RWPE2 (cell line): ENCODE measurements at regions not wholly inside any gene's neighbourhood (a gene's known extent, or its start where the extent isn't known, plus 50 kb on each side); places are given as distances from the start of the nearest gene placed in this dataset.

ENCODE experiments used
- ATAC-seq: fragments of 200-7000 bp; cut with Tn5 transposase; 3 replicates; pipeline ENCODE4 v1.9.1; 2021; ENCODE audit warnings: low read depth
- DNase-seq: peaks from one replicate; pipeline ENCODE4 v3.0.0-alpha.2; 2020; ENCODE audit warnings: low spot score
- H3K27ac ChIP-seq: fragments of 450-650 bp; 2 replicates; pipeline ENCODE4 v1.5.1; 2017; ENCODE audit warnings: mild to moderate bottlenecking; ENCODE audit not compliant: poor library complexity, severe bottlenecking
- H3K27me3 ChIP-seq: fragments of 250-450 bp; sonication (Bioruptor Pico); 2 replicates; pipeline ENCODE4 v1.5.1; 2021; ENCODE audit warnings: mild to moderate bottlenecking, moderate library complexity; ENCODE audit not compliant: insufficient read depth, poor library complexity, severe bottlenecking
- H3K36me3 ChIP-seq: fragments of 250-450 bp; sonication (Bioruptor Pico); 2 replicates; pipeline ENCODE4 v1.5.1; 2020; ENCODE audit warnings: low read depth, mild to moderate bottlenecking, moderate library complexity
- H3K4me1 ChIP-seq: fragments of 250-450 bp; sonication (Bioruptor Pico); 2 replicates; pipeline ENCODE4 v1.5.1; 2021; ENCODE audit warnings: mild to moderate bottlenecking, moderate library complexity; ENCODE audit not compliant: insufficient read depth, poor library complexity, severe bottlenecking
- H3K4me3 ChIP-seq: fragments of 250-450 bp; sonication (Bioruptor Pico); 2 replicates; pipeline ENCODE4 v1.5.1; 2021; ENCODE audit warnings: mild to moderate bottlenecking, moderate library complexity; ENCODE audit not compliant: severe bottlenecking
- H3K9me3 ChIP-seq: fragments of 250-450 bp; sonication (Bioruptor Pico); 2 replicates; pipeline ENCODE4 v1.5.1; 2021; ENCODE audit warnings: mild to moderate bottlenecking, moderate library complexity; ENCODE audit not compliant: severe bottlenecking
- CTCF ChIP-seq: fragments of 450-650 bp; IDR thresholded peaks from one replicate; pipeline ENCODE4 v1.5.1; 2017; ENCODE audit warnings: mild to moderate bottlenecking, moderate library complexity; ENCODE audit not compliant: poor library complexity, severe bottlenecking

- no peak for ATAC-seq
- H3K4me3 ChIP-seq = no peak overlapping the region
- no peak for TF ChIP-seq CTCF
- no peaks in the 10 kb centered on the region for H3K36me3 ChIP-seq
- H3K4me1 ChIP-seq = no peaks in the 10 kb centered on the region
- no peaks in the 10 kb centered on the region for H3K9me3 ChIP-seq
- DNase-seq = no peak
- H3K27ac ChIP-seq = no peak overlapping the region
- H3K27me3 ChIP-seq = no peaks in the 10 kb centered on the region
Observed at GRCh38 chr5:179418972-179419371, 73.7 kb upstream of the ADAMTS2 start.

GRCh38 chr5:179417696-179418095 is 72.4 kb upstream of the ADAMTS2 start:
- TF ChIP-seq CTCF = no peak
- H3K9me3 ChIP-seq = no peaks in the 10 kb centered on the region
- H3K27ac ChIP-seq = no peak overlapping the region
- H3K4me3 ChIP-seq = no peak overlapping the region
- ATAC-seq (no peak), DNase-seq (no peak)
- H3K27me3 ChIP-seq = no peaks in the 10 kb centered on the region
- no peaks in the 10 kb centered on the region for H3K36me3 ChIP-seq
- H3K4me1 ChIP-seq = no peaks in the 10 kb centered on the region

GRCh38 chr5:179417016-179417415 is 71.8 kb upstream of the ADAMTS2 start:
- no peaks in the 10 kb centered on the region for H3K9me3 ChIP-seq
- H3K4me3 ChIP-seq = no peak overlapping the region
- H3K4me1 ChIP-seq = no peaks in the 10 kb centered on the region
- ATAC-seq (no peak), DNase-seq (no peak)
- no peaks in the 10 kb centered on the region for H3K27me3 ChIP-seq
- no peak for TF ChIP-seq CTCF
- no peak overlapping the region for H3K27ac ChIP-seq
- H3K36me3 ChIP-seq = no peaks in the 10 kb centered on the region

GRCh38 chr5:179416114-179416822 is 71.0 kb upstream of the ADAMTS2 start:
- Histone ChIP-seq H3K4me3 (no peak overlapping the region), H3K27ac (no peak overlapping the region), H3K27me3 (no peaks in the 10 kb centered on the region), H3K4me1 (no peaks in the 10 kb centered on the region), H3K9me3 (no peaks in the 10 kb centered on the region), H3K36me3 (no peaks in the 10 kb centered on the region)
- no peak for TF ChIP-seq CTCF
- ATAC-seq = no peak
- DNase-seq = no peak

DNA sequence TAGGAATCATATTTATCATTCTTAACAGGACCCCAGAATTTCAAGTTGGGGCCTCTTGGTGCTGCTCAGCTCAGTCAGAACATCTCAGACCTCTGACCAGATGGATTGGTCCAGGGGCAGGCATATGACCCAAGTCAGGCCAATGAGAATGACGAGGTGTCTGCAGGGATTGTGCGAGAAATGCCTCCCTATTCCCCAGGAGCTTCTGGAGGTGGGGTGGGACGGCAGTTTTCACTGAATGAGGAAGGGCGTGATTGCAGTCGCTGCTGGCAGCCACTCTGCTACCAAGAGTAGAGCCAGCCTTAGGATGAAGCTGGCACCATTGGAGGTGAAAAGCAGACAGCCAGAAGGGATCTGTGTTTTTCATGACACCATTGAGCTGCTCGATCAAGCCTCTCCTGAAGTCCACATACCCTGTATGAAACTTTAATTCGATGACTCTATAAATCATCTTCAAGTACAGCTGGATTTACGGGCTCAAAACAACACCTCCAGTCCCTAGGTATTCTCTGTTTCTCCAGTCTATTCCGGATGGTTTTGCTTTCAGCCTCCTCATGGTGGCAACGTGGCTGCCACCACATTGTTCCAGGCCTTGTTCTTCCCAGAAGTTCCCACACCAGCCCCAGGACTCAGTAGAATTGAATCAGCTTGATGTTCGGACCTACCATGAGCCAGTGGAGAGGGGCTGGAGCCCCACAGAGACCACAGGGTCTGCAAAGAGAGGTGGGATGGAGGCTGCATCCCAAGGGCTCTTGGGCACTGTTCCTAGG is 70.2 kb upstream of the ADAMTS2 start:
- no peaks in the 10 kb centered on the region for H3K4me1 ChIP-seq
- no peak overlapping the region for H3K4me3 ChIP-seq
- ATAC-seq = no peak
- no peak for TF ChIP-seq CTCF
- no peaks in the 10 kb centered on the region for H3K9me3 ChIP-seq
- no peak overlapping the region for H3K27ac ChIP-seq
- no peak for DNase-seq
- H3K36me3 ChIP-seq = no peaks in the 10 kb centered on the region
- no peaks in the 10 kb centered on the region for H3K27me3 ChIP-seq
